ENCODE measurements at regions not wholly inside any gene's neighbourhood (a gene's known extent, or its start where the extent isn't known, plus 50 kb on each side); places are given as distances from the start of the nearest gene placed in this dataset.

GRCh38 chr2:149735237-149735958, 147.8 kb upstream of the MMADHC start:
- DNase-seq: no peak

DNA sequence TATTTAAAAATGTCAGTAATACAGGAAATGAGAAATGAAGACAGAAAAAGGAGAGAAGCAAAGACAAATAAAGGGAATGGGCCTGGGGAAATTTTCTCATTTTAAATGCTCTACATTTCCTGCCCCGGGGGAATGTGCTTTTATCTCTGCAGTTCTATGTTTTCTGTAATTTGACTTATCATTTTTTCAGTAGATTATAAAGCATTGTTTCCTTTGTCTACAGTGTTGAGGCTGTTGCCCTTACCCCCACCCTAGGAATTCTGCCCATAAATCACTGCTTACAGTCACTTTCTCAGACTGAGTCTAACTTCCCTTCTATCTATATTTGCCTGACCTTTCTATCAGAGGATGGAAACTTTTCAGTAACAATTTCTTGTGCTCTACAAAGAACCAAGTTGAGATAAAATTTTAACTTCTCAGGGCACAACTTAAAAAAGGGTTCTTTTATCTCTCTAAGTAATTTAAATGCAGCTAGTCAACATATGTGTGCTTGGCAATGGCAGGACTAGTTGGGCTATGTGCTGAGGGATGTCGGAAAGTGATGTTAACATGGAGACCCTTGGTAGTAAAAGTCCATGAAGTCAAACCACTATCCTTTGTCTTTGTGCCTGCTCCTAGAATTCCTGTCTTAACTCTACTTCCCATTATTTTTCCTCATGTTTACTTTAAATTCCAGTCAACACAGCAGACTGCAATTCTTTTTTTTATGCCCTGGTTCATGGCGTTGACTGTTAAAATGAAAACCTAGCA, 146.5 kb upstream of the MMADHC start:
- peak; percentile 74 for DNase-seq

- DNase-seq: no peak
Measured at GRCh38 chr2:149732730-149733290, 145.2 kb upstream of the MMADHC start.

GRCh38 chr2:149732001-149732685, 144.6 kb upstream of the MMADHC start:
- DNase-seq: peak; percentile 53

DNA sequence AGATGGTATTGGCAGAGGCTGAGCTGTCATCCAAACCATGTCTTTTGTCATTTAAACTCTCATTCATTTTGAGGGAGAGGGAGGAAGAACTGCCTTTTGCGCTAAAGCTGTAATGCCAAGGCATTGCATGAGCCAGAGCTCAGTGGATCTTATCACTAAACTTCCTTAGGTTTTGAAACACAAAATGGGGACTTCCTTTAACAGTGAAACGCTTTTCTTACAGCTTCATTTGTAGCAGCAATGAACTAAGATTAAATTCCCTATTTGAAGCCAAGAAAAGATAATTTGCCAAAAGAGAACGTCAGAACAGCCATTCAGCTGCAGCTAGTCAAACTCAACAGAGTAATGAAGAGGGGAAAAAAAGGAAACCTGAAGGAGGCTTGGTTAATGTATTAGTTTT, 143.5 kb upstream of the MMADHC start:
- DNase-seq: no peak

GRCh38 chr2:149729586-149729985, 142.0 kb upstream of the MMADHC start:
- no peak for DNase-seq

GRCh38 chr2:149727927-149728326, 140.4 kb upstream of the MMADHC start:
- no peak for DNase-seq

DNA sequence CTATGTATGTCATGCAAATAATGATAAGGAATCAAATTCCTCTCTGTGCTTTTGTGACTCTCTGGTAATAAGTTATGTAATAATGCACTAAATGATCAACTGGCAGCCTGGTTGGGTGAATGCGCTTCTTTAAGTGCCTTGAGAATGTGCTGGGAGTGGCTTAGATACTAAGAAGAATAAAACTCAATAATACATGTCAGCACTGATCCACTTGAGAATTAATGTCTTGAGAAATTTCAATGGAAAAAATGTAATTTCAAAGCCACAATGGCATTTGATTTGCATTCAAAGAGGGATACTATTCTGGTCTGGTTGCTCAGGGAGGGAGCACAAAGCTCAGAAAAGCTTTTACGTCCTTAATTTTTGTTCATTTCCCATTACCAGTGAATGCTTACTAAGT, 137.7 kb upstream of the MMADHC start:
- DNase-seq: no peak

DNA sequence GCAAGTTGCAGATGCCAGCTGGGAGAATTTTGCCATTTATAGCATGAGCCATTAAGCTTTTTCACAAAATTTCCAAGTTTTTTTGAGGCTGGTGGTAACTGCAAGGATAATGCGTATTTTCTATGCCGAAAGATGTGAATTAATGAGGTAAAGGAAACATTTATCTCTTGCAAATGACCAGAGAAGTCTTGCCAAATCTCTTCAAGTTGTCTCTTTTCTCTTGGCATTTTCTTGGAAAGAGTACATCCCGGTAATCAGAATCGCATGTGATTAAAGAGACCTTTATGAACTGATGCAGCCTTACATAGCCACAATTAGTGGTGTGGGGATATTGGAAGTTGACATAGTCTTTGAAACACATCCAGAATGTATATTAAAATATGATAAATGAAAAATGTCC, 136.5 kb upstream of the MMADHC start:
- no peak for DNase-seq

GRCh38 chr2:149720615-149721014, 133.0 kb upstream of the MMADHC start:
- DNase-seq: no peak

GRCh38 chr2:149719695-149720094, 132.1 kb upstream of the MMADHC start:
- DNase-seq: no peak

- DNase-seq: peak; percentile 33
Measured at GRCh38 chr2:149716687-149717086, 129.1 kb upstream of the MMADHC start.

- DNase-seq: no peak
Measured at GRCh38 chr2:149715894-149716293, 128.3 kb upstream of the MMADHC start.

- DNase-seq: peak; percentile 51
Measured at GRCh38 chr2:149715005-149715592, 127.5 kb upstream of the MMADHC start.

- no peak for DNase-seq
Measured at GRCh38 chr2:149709496-149710263, 122.1 kb upstream of the MMADHC start.

- DNase-seq: no peak
Measured at GRCh38 chr2:149703281-149703680, 115.7 kb upstream of the MMADHC start.

- no peak for DNase-seq
Measured at GRCh38 chr2:149702571-149702970, 115.0 kb upstream of the MMADHC start.

DNA sequence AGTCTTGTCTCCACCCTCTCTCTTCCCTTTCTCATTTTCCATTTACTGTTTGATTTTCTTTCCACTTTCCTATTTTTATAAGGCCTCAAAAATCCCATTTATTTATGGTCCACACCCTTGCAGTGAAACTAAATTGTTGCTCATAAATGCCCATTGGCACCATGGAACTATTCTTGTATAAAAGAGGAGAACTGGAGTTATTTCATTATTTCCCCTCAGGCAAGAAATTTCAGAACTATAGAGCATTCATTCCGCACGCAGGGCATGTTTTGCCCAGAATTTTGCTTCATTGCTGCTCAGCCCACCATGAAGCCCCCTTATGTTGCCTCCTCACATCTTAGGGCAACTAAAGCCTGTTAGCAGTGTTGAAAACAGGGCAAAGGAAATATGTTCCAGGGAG, 113.7 kb upstream of the MMADHC start:
- no peak for DNase-seq

DNA sequence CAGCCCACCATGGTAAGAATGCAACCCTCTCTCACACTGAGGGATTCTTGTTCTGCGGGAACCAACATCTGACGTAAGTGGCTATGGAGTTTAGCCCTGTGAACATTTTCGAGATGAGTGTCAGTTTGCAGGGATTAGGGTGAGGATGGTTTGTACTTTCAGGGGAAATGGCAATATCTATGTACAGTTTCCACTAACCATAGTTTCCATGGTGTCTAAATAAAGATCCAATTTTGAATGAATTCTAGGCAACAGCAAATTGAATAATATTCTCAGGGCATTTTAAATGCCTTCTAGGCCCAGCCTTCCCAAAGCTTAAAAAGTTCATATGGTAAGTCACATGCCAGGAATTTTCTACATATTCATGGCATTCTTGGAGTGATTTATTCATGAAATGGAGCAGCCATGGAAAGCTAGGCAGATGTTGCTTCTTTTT, 105.4 kb upstream of the MMADHC start:
- DNase-seq: peak; percentile 83

DNA sequence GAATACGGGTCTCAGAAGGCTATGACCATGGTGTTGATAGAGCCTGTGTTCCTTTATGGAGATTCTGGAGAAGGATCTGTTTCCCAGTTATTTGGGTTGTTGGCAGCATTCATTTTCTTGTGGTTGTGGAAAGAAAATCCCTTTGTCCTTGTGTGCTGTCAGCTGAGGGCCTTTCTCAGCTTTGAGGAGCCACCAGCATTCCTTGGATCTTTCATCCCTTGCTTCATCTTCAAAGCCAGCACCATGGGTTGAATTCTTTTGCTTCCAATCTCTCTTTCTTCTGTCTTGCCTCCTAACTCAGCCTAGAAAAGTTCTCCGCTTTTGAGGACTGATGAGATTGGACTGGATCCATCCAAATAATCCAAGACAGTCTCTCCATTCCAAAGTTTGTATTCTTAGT, 103.2 kb upstream of the MMADHC start:
- DNase-seq: peak; percentile 49

- DNase-seq: no peak
Measured at GRCh38 chr2:149687052-149687427, 99.5 kb upstream of the MMADHC start.
